Central memory CD8-positive, alpha-beta T cell (primary cell): ENCODE measurements at regions not wholly inside any gene's neighbourhood (a gene's known extent, or its start where the extent isn't known, plus 50 kb on each side); places are given as distances from the start of the nearest gene placed in this dataset.

Source experiments
- ATAC-seq: fragments of 150-1000 bp; cut with Tn5 transposase; replicated peaks from 2 replicates; pipeline ENCODE4 v1.10.0; 2022; ENCODE audit warnings: mild to moderate bottlenecking, moderate FRiP score, moderate number of reproducible peaks; ENCODE audit not compliant: poor library complexity, severe bottlenecking; ENCODE audit errors: extremely low read depth
- DNase-seq, 2 donors: peaks; one replicate each; pipeline ENCODE4 v3.0.0; 2021; ENCODE audit warnings: low spot score in 2 of 2
- H3K27ac Mint-ChIP-seq: one replicate; pipeline ENCODE4 v1.8.0; 2022; ENCODE audit warnings: low read depth, mild to moderate bottlenecking, moderate library complexity, mixed read lengths
- H3K27me3 Mint-ChIP-seq: one replicate; pipeline ENCODE4 v1.8.0; 2022; ENCODE audit warnings: mixed read lengths
- H3K36me3 Mint-ChIP-seq: one replicate; pipeline ENCODE4 v1.8.0; 2022; ENCODE audit warnings: mild to moderate bottlenecking, moderate library complexity, mixed read lengths; ENCODE audit not compliant: insufficient read depth
- H3K4me1 Mint-ChIP-seq: one replicate; pipeline ENCODE4 v1.8.0; 2022; ENCODE audit warnings: mixed read lengths
- H3K4me3 Mint-ChIP-seq: one replicate; pipeline ENCODE4 v1.8.0; 2022; ENCODE audit warnings: mild to moderate bottlenecking, moderate library complexity, mixed read lengths
- H3K9me3 Mint-ChIP-seq: one replicate; pipeline ENCODE4 v1.8.0; 2022; ENCODE audit warnings: mixed read lengths

DNA sequence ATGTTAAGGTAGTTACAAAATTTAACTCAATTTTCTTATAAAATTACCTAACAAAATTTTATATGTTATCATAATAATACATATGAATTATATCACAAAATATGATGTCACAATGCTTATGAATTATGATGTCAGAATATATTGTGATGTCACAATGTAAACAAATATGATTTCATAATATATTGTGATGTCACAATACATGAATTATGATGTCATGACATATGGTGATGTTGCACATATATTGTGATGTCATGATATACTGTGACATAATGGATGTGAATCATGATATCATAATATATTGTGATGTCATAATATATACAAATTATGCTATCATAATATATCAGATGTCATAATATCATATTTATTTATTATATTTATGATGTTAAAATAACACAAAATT, 1879.9 kb downstream of the TP53TG3F start:
- no peak overlapping the region for H3K27ac Mint-ChIP-seq
- H3K36me3 Mint-ChIP-seq = no peaks in the 10 kb centered on the region
- no peaks in the 10 kb centered on the region for H3K27me3 Mint-ChIP-seq
- no peak overlapping the region for H3K4me3 Mint-ChIP-seq
- H3K9me3 Mint-ChIP-seq = peaks cover 11% of the 10 kb centered on the region
- ATAC-seq (no peak), DNase-seq (no peak)
- H3K4me1 Mint-ChIP-seq = no peaks in the 10 kb centered on the region

DNA sequence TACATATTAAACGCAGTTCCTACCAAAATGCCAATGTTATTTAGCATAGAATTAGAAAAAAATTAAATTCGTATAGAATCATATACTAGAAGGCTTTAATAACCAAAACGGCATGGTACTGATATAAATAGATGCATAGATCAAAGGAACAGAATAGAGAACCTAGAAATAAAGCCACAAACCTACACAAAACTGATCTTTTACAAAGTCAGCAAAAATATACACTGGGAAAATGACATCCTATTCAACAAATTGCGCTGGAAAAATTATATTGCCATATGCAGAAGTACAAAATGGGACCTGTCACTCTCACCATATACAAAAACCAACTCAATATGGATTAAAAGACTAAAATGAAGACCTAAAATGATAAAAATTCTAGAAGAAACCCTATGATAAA, 1882.6 kb downstream of the TP53TG3F start:
- no peaks in the 10 kb centered on the region for H3K4me1 Mint-ChIP-seq
- H3K4me3 Mint-ChIP-seq = no peak overlapping the region
- H3K27ac Mint-ChIP-seq = no peak overlapping the region
- ATAC-seq (no peak), DNase-seq (no peak)
- no peaks in the 10 kb centered on the region for H3K36me3 Mint-ChIP-seq
- peaks cover 16% of the 10 kb centered on the region for H3K9me3 Mint-ChIP-seq
- H3K27me3 Mint-ChIP-seq = no peaks in the 10 kb centered on the region

DNA sequence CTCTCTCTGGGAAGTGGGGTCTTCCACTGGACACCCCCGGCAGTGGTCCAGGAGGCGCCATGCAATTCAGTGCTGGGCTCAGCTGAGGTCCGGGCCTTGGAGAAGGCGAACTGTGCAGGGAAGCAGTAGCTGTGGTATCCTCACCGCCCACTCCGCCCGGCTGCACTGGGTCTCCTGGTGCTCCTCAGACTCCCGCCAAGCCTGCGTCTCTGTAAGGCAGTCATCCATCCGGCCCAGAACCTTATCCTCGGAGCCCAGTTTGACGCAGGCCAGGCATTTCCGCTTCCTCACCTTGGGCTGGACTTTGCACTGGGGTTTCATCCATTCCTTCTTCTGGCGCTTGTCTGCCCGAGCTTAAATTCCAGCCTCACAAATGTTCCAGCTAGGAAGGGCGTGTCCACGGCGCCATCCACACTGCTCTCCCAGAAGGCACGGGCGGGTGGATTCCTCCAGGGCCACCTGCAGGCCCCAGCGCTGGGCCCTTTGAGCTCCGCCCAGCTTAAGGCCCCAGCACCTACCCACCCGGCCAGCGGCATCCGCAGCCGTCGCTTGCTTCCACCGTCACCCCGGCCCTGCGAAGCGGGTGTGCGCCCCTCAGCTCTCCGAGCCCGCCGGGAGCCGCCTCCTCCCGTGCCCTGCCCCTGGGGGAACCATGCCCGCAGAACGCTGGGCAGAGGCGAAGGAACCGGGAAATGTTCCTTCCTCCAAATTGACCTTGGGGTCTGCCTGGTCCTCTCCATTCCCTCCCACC, 1884.8 kb downstream of the TP53TG3F start:
- ATAC-seq = no peak
- H3K4me3 Mint-ChIP-seq = no peak overlapping the region
- no peak overlapping the region for H3K27ac Mint-ChIP-seq
- H3K9me3 Mint-ChIP-seq = peaks cover 23% of the 10 kb centered on the region
- no peaks in the 10 kb centered on the region for H3K4me1 Mint-ChIP-seq
- no peaks in the 10 kb centered on the region for H3K27me3 Mint-ChIP-seq
- H3K36me3 Mint-ChIP-seq = no peaks in the 10 kb centered on the region
- no peak for DNase-seq

DNA sequence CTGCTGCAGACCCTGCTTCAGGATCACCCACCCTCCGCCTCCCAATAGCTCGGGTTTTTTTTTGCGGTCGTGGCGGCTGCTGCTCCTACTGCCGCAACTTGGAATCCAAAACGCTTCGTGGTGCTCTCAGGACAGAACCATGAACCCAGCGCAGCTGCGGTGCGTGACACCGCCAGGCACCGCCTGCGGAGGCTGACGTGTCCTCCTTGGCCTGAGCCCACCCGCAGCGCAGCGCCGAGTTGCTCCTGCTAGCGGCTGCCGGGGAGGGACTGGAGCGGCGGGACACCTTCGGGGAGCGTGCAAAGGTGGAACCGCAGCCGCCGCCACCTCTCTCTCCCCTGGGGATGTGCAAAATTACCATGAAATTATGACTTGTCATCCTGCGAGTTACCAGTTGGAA, 1893.0 kb downstream of the TP53TG3F start:
- peaks cover 7% of the 10 kb centered on the region for H3K9me3 Mint-ChIP-seq
- DNase-seq (no peak), ATAC-seq (no peak)
- no peaks in the 10 kb centered on the region for H3K27me3 Mint-ChIP-seq
- H3K4me1 Mint-ChIP-seq = no peaks in the 10 kb centered on the region
- no peak overlapping the region for H3K27ac Mint-ChIP-seq
- H3K4me3 Mint-ChIP-seq = no peak overlapping the region
- no peaks in the 10 kb centered on the region for H3K36me3 Mint-ChIP-seq

DNA sequence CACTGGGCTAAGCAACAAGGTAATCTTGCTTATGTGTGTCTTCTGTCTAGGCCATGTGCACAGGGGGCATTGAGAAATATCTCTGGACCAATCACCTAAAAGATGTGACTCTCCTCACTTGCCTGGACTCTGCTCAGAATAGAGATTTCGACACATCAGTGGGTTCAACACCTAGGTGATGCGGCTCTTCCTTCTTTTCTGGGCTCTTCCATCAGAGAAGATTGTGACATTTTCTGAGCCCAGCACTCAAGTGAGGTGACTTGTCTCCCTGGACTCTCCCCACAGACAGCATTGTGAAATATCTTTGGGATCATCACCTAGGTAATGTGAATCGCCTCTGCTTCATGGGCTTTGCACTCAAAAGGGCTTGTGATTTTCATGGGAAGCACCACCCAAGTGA, 1904.1 kb downstream of the TP53TG3F start:
- no peaks in the 10 kb centered on the region for H3K4me1 Mint-ChIP-seq

DNA sequence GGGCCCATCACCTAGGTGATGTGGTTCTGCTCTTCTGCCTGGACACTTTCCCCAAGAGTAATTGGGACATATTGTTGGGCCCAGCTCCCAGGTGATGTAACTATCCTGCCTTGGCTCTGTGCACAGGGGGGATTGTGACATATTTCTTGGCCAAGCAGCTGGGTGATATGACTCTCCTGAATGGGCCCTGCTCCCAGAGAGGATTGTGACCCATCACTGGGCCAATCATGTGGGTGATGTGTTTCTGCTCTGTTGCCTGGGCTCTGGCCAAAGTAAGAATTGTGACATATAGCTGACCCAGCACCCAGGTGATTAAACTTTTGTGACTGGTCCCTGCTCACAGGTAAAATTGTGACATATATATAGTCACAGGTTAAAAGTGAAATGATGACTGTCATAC, 1904.9 kb downstream of the TP53TG3F start:
- Mint-ChIP-seq H3K36me3 (no peaks in the 10 kb centered on the region), H3K9me3 (peaks cover 28% of the 10 kb centered on the region), H3K27me3 (no peaks in the 10 kb centered on the region), H3K27ac (no peak overlapping the region), H3K4me1 (no peaks in the 10 kb centered on the region), H3K4me3 (no peak overlapping the region)
- no peak for ATAC-seq
- DNase-seq = no peak

More for the DNA sequence above, 1904.1 kb downstream of the TP53TG3F start:
- DNase-seq (no peak), ATAC-seq (no peak)
- Mint-ChIP-seq H3K36me3 (no peaks in the 10 kb centered on the region), H3K4me3 (no peak overlapping the region), H3K27me3 (no peaks in the 10 kb centered on the region), H3K27ac (no peak overlapping the region), H3K9me3 (peaks cover 28% of the 10 kb centered on the region)

DNA sequence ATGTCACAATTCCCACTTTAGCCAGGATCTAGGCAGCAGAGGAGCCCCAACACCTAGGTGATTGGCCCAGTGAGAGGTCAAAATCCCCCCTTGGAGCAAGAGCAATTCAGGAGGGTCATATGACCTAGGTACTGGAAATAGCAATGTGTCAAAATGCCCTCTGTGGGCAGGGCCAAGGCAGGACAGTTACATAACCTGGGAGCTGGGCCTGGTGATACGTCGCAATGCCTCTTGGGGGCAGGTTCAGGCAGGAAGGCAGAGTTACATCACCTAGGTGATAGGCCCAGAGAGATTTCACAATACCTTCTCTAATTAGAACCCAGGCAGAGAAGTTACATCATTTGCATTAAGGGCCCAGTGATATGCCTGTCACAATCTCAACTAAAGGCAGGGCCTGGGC, 1906.3 kb downstream of the TP53TG3F start:
- no peak for ATAC-seq
- Mint-ChIP-seq H3K4me1 (no peaks in the 10 kb centered on the region), H3K27ac (no peak overlapping the region), H3K9me3 (peaks cover 36% of the 10 kb centered on the region), H3K27me3 (no peaks in the 10 kb centered on the region), H3K4me3 (no peak overlapping the region), H3K36me3 (no peaks in the 10 kb centered on the region)
- no peak for DNase-seq

DNA sequence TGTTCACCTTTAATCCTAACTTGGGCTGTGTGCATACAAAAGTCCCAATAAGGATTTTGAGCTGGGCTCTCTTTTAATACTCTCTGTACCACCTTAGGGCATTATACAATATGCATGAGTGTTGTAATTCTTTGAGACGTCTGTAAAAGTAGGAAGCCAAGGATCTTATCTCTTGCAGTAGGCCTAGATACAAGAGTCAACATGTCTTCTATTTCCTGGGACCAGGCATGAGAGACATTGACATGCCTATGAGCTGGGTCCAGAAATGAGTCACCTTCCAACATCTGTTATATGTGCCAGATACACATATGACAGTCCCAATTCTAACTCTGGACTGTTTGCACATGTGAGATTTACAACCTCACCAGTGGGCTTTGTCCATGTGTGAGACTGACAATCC, 1911.2 kb downstream of the TP53TG3F start:
- no peaks in the 10 kb centered on the region for H3K27me3 Mint-ChIP-seq
- ATAC-seq = no peak
- no peak overlapping the region for H3K4me3 Mint-ChIP-seq
- no peak overlapping the region for H3K27ac Mint-ChIP-seq
- peaks cover 17% of the 10 kb centered on the region for H3K9me3 Mint-ChIP-seq
- no peaks in the 10 kb centered on the region for H3K36me3 Mint-ChIP-seq
- DNase-seq = no peak
- no peaks in the 10 kb centered on the region for H3K4me1 Mint-ChIP-seq

DNA sequence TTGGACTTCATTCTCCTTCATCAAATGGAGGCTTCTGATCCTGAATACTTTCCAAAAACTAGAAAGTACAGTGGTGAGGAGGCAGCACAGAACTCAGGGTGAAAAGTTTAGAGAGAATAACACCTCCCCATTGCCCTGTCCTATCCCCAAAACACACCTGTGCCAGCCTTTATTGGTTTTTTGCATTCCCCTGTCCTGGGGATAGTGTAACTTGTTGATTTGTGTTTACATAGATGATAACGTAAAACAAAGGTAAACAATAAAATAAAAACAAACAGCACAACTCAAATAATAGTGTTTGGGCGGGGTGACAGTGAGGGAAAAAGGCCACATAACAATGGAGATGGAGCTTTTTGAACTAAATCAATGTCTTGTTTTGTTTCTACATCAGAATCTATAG, 1917.7 kb downstream of the TP53TG3F start:
- H3K36me3 Mint-ChIP-seq = no peaks in the 10 kb centered on the region
- H3K27ac Mint-ChIP-seq = no peak overlapping the region
- no peaks in the 10 kb centered on the region for H3K27me3 Mint-ChIP-seq
- ATAC-seq (no peak), DNase-seq (no peak)
- peaks cover 10% of the 10 kb centered on the region for H3K9me3 Mint-ChIP-seq
- H3K4me3 Mint-ChIP-seq = no peak overlapping the region
- H3K4me1 Mint-ChIP-seq = no peaks in the 10 kb centered on the region

DNA sequence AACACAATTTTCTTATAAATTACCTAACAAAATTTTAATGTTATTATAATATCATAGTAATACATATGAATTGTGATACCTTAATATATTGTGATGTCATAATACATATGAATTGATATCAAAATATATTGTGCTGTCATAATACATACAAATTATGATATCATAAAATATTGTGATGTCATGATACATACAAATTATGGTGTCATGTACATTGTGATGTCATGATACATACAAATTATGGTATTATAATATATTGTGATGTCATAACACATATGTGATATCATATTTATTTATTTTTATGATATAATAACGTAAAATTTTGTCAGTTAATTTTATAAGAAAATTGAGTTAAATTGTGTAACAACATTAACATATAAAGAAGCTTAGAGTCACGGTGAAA, 1927.2 kb downstream of the TP53TG3F start:
- no peak overlapping the region for H3K4me3 Mint-ChIP-seq
- H3K4me1 Mint-ChIP-seq = no peaks in the 10 kb centered on the region
- H3K9me3 Mint-ChIP-seq = peaks cover 7% of the 10 kb centered on the region
- ATAC-seq = no peak
- no peak for DNase-seq
- H3K27ac Mint-ChIP-seq = no peak overlapping the region
- H3K27me3 Mint-ChIP-seq = no peaks in the 10 kb centered on the region
- no peaks in the 10 kb centered on the region for H3K36me3 Mint-ChIP-seq

DNA sequence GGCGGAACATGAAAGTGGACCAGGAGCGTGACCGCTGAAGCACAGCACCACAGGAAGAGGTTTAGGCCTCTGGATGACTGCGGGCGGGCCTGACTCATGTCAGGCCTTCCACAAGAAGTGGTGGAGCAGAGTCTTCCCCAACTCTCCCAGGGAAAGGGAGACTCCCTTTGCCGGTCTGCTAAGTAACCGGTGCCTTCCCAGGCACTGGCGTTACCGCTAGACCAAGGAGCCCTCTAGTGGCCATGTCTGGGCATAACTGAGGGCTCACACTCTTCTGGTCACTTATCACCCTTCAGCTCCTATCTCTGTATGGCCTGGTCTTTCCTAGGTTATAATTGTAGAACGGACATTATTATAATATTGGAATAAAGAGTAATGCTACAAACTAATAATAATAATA, 1931.9 kb downstream of the TP53TG3F start:
- DNase-seq (no peak), ATAC-seq (no peak)
- Mint-ChIP-seq H3K27me3 (no peaks in the 10 kb centered on the region), H3K27ac (no peak overlapping the region), H3K9me3 (peaks cover 7% of the 10 kb centered on the region), H3K4me1 (no peaks in the 10 kb centered on the region), H3K4me3 (no peak overlapping the region), H3K36me3 (no peaks in the 10 kb centered on the region)

DNA sequence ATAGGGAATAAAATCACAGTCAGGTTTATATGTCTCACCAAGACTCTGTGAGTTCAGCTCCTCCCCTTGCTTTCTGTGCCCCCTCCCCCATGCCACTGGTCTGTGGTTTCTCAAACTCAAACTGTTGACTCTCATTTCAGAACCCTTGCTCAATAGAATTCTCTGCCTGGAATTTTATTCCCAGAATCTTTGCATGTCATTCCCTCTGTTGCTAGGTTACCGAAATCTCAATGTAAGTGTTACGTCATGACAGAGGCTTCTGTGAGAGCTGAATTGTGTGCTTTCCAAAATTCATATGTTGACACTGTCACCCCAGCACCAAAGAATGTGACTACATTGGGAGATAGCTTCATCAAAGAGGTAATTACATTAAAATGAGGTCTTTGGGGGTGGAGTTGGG, 1938.8 kb downstream of the TP53TG3F start:
- H3K4me1 Mint-ChIP-seq = no peaks in the 10 kb centered on the region
- H3K36me3 Mint-ChIP-seq = no peaks in the 10 kb centered on the region
- H3K9me3 Mint-ChIP-seq = peaks cover 13% of the 10 kb centered on the region
- DNase-seq (no peak), ATAC-seq (no peak)
- no peak overlapping the region for H3K4me3 Mint-ChIP-seq
- H3K27me3 Mint-ChIP-seq = no peaks in the 10 kb centered on the region
- no peak overlapping the region for H3K27ac Mint-ChIP-seq

DNA sequence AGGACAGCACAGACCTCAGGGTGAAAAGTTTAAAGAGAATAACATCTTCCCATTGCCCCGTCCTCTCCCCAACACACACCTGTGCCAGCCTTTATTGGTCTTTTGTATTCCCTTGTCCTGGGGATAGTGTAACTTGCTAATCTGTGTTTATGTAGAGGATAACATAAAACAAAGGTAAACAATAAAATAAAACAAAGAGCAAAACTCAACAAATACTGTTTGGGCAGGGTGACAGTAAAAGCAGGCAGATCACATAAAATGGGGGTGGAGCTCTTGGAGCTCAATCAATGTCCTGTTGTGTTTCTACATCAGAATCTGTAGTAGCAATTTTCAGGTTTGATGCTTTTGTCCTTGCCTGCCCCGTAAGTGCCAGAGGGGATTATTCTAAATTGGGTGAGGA, 1939.7 kb downstream of the TP53TG3F start:
- ATAC-seq (no peak), DNase-seq (no peak)
- H3K4me3 Mint-ChIP-seq = no peak overlapping the region
- no peaks in the 10 kb centered on the region for H3K4me1 Mint-ChIP-seq
- H3K27me3 Mint-ChIP-seq = no peaks in the 10 kb centered on the region
- peaks cover 13% of the 10 kb centered on the region for H3K9me3 Mint-ChIP-seq
- no peaks in the 10 kb centered on the region for H3K36me3 Mint-ChIP-seq
- H3K27ac Mint-ChIP-seq = no peak overlapping the region
